ENCODE measurements at regions not wholly inside any gene's neighbourhood (a gene's known extent, or its start where the extent isn't known, plus 50 kb on each side); places are given as distances from the start of the nearest gene placed in this dataset.

GRCh38 chr10:21405981-21406380, 119.5 kb downstream of the SKIDA1 start:
- 93 to 98% methylated on average over 6 to 7 of the region's 8 CpGs for WGBS, 2 experiments (ENCODE audit: insufficient coverage in 2 of 2)
- H3K9me3 ChIP-seq (ENCODE audit: control insufficient read depth, low read length) = no peaks in the 10 kb centered on the region
- H3K4me3 ChIP-seq (ENCODE audit: extremely low read depth, insufficient read depth, low read length, poor library complexity, severe bottlenecking) = no peak overlapping the region
- no peaks in the 10 kb centered on the region for H3K36me3 ChIP-seq (ENCODE audit: control insufficient read depth, insufficient read depth, low read length)
- no peak overlapping the region for H3K27ac ChIP-seq (ENCODE audit: low read depth, low read length, severe bottlenecking)
- peaks cover 13% of the 10 kb centered on the region for H3K4me1 ChIP-seq (ENCODE audit: control insufficient read depth, insufficient read depth, low read length, poor library complexity, severe bottlenecking)

GRCh38 chr10:21403256-21404015, 122.0 kb downstream of the SKIDA1 start:
- Histone ChIP-seq H3K36me3 (ENCODE audit: control insufficient read depth, insufficient read depth, low read length) (no peaks in the 10 kb centered on the region), H3K4me3 (ENCODE audit: extremely low read depth, insufficient read depth, low read length, poor library complexity, severe bottlenecking) (no peak overlapping the region), H3K4me1 (ENCODE audit: control insufficient read depth, insufficient read depth, low read length, poor library complexity, severe bottlenecking) (peaks cover 33% of the 10 kb centered on the region), H3K27ac (ENCODE audit: low read depth, low read length, severe bottlenecking) (no peak overlapping the region), H3K9me3 (ENCODE audit: control insufficient read depth, low read length) (no peaks in the 10 kb centered on the region)
- WGBS, 2 experiments (ENCODE audit: insufficient coverage in 2 of 2) = 93 to 95% methylated on average over 8 of the region's 8 CpGs

GRCh38 chr10:21402606-21403083, 122.8 kb downstream of the SKIDA1 start:
- no peak overlapping the region for H3K27ac ChIP-seq (ENCODE audit: low read depth, low read length, severe bottlenecking)
- H3K4me1 ChIP-seq (ENCODE audit: control insufficient read depth, insufficient read depth, low read length, poor library complexity, severe bottlenecking) = peaks cover 34% of the 10 kb centered on the region
- H3K4me3 ChIP-seq (ENCODE audit: extremely low read depth, insufficient read depth, low read length, poor library complexity, severe bottlenecking) = no peak overlapping the region
- WGBS, 2 experiments (ENCODE audit: insufficient coverage in 2 of 2) = 78% methylated on average over 2 of the region's 4 CpGs; no CpG with 5 or more reads in 1 of the 2 experiments
- no peaks in the 10 kb centered on the region for H3K9me3 ChIP-seq (ENCODE audit: control insufficient read depth, low read length)
- H3K36me3 ChIP-seq (ENCODE audit: control insufficient read depth, insufficient read depth, low read length) = no peaks in the 10 kb centered on the region

- H3K4me3 ChIP-seq (ENCODE audit: extremely low read depth, insufficient read depth, low read length, poor library complexity, severe bottlenecking) = no peak overlapping the region
- no peak overlapping the region for H3K27ac ChIP-seq (ENCODE audit: low read depth, low read length, severe bottlenecking)
- no peaks in the 10 kb centered on the region for H3K9me3 ChIP-seq (ENCODE audit: control insufficient read depth, low read length)
- peaks cover 38% of the 10 kb centered on the region for H3K4me1 ChIP-seq (ENCODE audit: control insufficient read depth, insufficient read depth, low read length, poor library complexity, severe bottlenecking)
- H3K36me3 ChIP-seq (ENCODE audit: control insufficient read depth, insufficient read depth, low read length) = no peaks in the 10 kb centered on the region
- WGBS, 2 experiments (ENCODE audit: insufficient coverage in 2 of 2) = 93 to 100% methylated on average over 1 to 2 of the region's 2 CpGs
Observed at GRCh38 chr10:21401196-21401595, 124.3 kb downstream of the SKIDA1 start.

- Histone ChIP-seq H3K4me1 (ENCODE audit: control insufficient read depth, insufficient read depth, low read length, poor library complexity, severe bottlenecking) (peaks cover 38% of the 10 kb centered on the region), H3K27ac (ENCODE audit: low read depth, low read length, severe bottlenecking) (peak overlapping the region; percentile 23), H3K9me3 (ENCODE audit: control insufficient read depth, low read length) (peaks cover 6% of the 10 kb centered on the region), H3K36me3 (ENCODE audit: control insufficient read depth, insufficient read depth, low read length) (no peaks in the 10 kb centered on the region), H3K4me3 (ENCODE audit: extremely low read depth, insufficient read depth, low read length, poor library complexity, severe bottlenecking) (no peak overlapping the region)
- WGBS, 2 experiments (ENCODE audit: insufficient coverage in 2 of 2) = 86% methylated on average over 1 of the region's 6 CpGs; no CpG with 5 or more reads in 1 of the 2 experiments
Observed at GRCh38 chr10:21399392-21400035, 126.0 kb downstream of the SKIDA1 start.

- Histone ChIP-seq H3K9me3 (ENCODE audit: control insufficient read depth, low read length) (peaks cover 6% of the 10 kb centered on the region), H3K4me3 (ENCODE audit: extremely low read depth, insufficient read depth, low read length, poor library complexity, severe bottlenecking) (no peak overlapping the region), H3K4me1 (ENCODE audit: control insufficient read depth, insufficient read depth, low read length, poor library complexity, severe bottlenecking) (peaks cover 38% of the 10 kb centered on the region), H3K27ac (ENCODE audit: low read depth, low read length, severe bottlenecking) (no peak overlapping the region), H3K36me3 (ENCODE audit: control insufficient read depth, insufficient read depth, low read length) (no peaks in the 10 kb centered on the region)
- 79 to 100% methylated on average over 1 to 2 of the region's 2 CpGs for WGBS, 2 experiments (ENCODE audit: insufficient coverage in 2 of 2)
Observed at GRCh38 chr10:21398563-21399231, 126.8 kb downstream of the SKIDA1 start.

GRCh38 chr10:21396889-21397288, 128.6 kb downstream of the SKIDA1 start:
- WGBS, 2 experiments (ENCODE audit: insufficient coverage in 2 of 2) = 80 to 83% methylated on average over 1 of the region's 1 CpG
- no peaks in the 10 kb centered on the region for H3K36me3 ChIP-seq (ENCODE audit: control insufficient read depth, insufficient read depth, low read length)
- no peak overlapping the region for H3K4me3 ChIP-seq (ENCODE audit: extremely low read depth, insufficient read depth, low read length, poor library complexity, severe bottlenecking)
- peaks cover 30% of the 10 kb centered on the region for H3K4me1 ChIP-seq (ENCODE audit: control insufficient read depth, insufficient read depth, low read length, poor library complexity, severe bottlenecking)
- peaks cover 6% of the 10 kb centered on the region for H3K9me3 ChIP-seq (ENCODE audit: control insufficient read depth, low read length)
- peak overlapping the region; percentile 23 for H3K27ac ChIP-seq (ENCODE audit: low read depth, low read length, severe bottlenecking)

- no peaks in the 10 kb centered on the region for H3K36me3 ChIP-seq (ENCODE audit: control insufficient read depth, insufficient read depth, low read length)
- 96% methylated on average over 10 to 13 of the region's 20 CpGs for WGBS, 2 experiments (ENCODE audit: insufficient coverage in 2 of 2)
- H3K4me1 ChIP-seq (ENCODE audit: control insufficient read depth, insufficient read depth, low read length, poor library complexity, severe bottlenecking) = peaks cover 15% of the 10 kb centered on the region
- no peak overlapping the region for H3K27ac ChIP-seq (ENCODE audit: low read depth, low read length, severe bottlenecking)
- no peak overlapping the region for H3K4me3 ChIP-seq (ENCODE audit: extremely low read depth, insufficient read depth, low read length, poor library complexity, severe bottlenecking)
- peaks cover 6% of the 10 kb centered on the region for H3K9me3 ChIP-seq (ENCODE audit: control insufficient read depth, low read length)
Observed at GRCh38 chr10:21393931-21394330, 131.6 kb downstream of the SKIDA1 start.

- Histone ChIP-seq H3K4me1 (ENCODE audit: control insufficient read depth, insufficient read depth, low read length, poor library complexity, severe bottlenecking) (no peaks in the 10 kb centered on the region), H3K9me3 (ENCODE audit: control insufficient read depth, low read length) (no peaks in the 10 kb centered on the region), H3K4me3 (ENCODE audit: extremely low read depth, insufficient read depth, low read length, poor library complexity, severe bottlenecking) (no peak overlapping the region), H3K27ac (ENCODE audit: low read depth, low read length, severe bottlenecking) (no peak overlapping the region), H3K36me3 (ENCODE audit: control insufficient read depth, insufficient read depth, low read length) (no peaks in the 10 kb centered on the region)
- 53 to 61% methylated on average over 6 of the region's 8 CpGs for WGBS, 2 experiments (ENCODE audit: insufficient coverage in 2 of 2)
Observed at GRCh38 chr10:21388589-21388988, 136.9 kb downstream of the SKIDA1 start.

GRCh38 chr10:21387868-21388267, 137.6 kb downstream of the SKIDA1 start:
- H3K27ac ChIP-seq (ENCODE audit: low read depth, low read length, severe bottlenecking) = no peak overlapping the region
- 74 to 83% methylated on average over 6 to 10 of the region's 11 CpGs for WGBS, 2 experiments (ENCODE audit: insufficient coverage in 2 of 2)
- H3K4me3 ChIP-seq (ENCODE audit: extremely low read depth, insufficient read depth, low read length, poor library complexity, severe bottlenecking) = no peak overlapping the region
- no peaks in the 10 kb centered on the region for H3K4me1 ChIP-seq (ENCODE audit: control insufficient read depth, insufficient read depth, low read length, poor library complexity, severe bottlenecking)
- no peaks in the 10 kb centered on the region for H3K36me3 ChIP-seq (ENCODE audit: control insufficient read depth, insufficient read depth, low read length)
- H3K9me3 ChIP-seq (ENCODE audit: control insufficient read depth, low read length) = no peaks in the 10 kb centered on the region

All from mesodermal cell (in vitro differentiated cells).